HEK293 (cell line): ENCODE measurements at regions not wholly inside any gene's neighbourhood (a gene's known extent, or its start where the extent isn't known, plus 50 kb on each side); places are given as distances from the start of the nearest gene placed in this dataset.

Source experiments
- SP2 ChIP-seq: fragments of 450-650 bp; formaldehyde crosslinking; IDR thresholded peaks from 2 replicates; pipeline ENCODE4 v1.5.1; 2016; ENCODE audit warnings: missing biosample characterization, missing genetic modification characterization
- ZNF292 ChIP-seq: fragments of 450-650 bp; formaldehyde crosslinking; IDR thresholded peaks from 2 replicates; pipeline ENCODE4 v1.5.1; 2016; ENCODE audit warnings: low read depth, missing biosample characterization, missing genetic modification characterization, borderline replicate concordance

DNA sequence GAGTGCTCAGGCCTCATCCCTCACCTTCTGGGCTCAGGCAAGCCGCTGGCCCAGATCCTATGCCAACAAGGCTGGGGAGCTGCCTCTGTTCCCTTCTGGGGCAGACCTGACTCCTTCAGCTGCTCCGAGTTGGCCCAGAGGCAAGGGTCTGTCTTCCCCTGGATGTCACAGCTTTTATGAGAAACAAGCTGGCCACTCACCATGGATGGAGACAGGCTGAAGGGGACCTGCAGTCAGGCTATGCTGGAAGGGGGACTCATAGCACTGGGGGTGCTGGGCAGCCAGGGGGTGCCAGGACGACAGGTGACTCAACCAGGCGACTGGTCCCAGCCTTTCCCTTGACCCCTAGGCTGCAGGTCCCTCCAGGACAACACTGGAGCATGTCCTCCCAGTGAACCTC, 52.4 kb upstream of the C1QTNF9B start:
- TF ChIP-seq ZNF292 (tag by site-specific recombination) (no peak), SP2 (no peak)
